Omental fat pad (tissue), 3 donors: ENCODE measurements at regions not wholly inside any gene's neighbourhood (a gene's known extent, or its start where the extent isn't known, plus 50 kb on each side); places are given as distances from the start of the nearest gene placed in this dataset.
"Not testable (repeated sequence)": the region's sequence is repeated elsewhere in the genome, so short reads cannot be mapped to it uniquely, and the experiment has no call there.

Experiments
- ATAC-seq: fragments of 150-250 bp; one replicate; pipeline ENCODE4 v1.9.1; 2016; ENCODE audit warnings: mild to moderate bottlenecking, moderate library complexity; ENCODE audit not compliant: low FRiP score
- DNase-seq: peaks from one replicate; pipeline ENCODE4 v3.0.0-alpha.2; 2019; ENCODE audit warnings: low spot score
- TF ChIP-seq, protein P1 (sequence below), 3 donors: fragments of 450-650 bp; IDR thresholded peaks; one replicate each; pipeline ENCODE4 v1.5.1; 2016 to 2017; ENCODE audit warnings: antibody characterized with exemption in 3 of 3, mild to moderate bottlenecking in 3 of 3, moderate library complexity in 2 of 3

- no peak for ATAC-seq
These were observed 680.3 kb upstream of the SOX9 start for GRCh38 chr17:71440513-71440912.

DNA sequence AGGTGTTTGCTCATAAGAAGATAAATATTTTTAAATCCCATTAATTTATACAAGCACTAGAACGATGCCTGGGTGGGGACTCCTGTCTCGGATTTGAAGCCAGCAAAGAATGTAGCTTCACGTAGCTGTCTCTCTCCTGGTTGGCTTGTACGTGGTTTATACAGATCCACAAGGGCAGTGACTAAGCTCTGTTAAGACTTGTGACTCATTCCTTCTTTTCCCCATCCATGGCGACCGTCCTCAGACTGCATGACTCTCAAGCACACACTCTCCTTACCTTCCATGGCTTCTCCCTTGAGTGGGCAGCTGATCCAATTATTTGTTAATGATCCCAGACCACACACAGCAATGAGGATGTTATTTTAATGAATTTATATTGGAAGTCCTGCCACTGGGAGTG lies 679.7 kb upstream of the SOX9 start:
- TF ChIP-seq, protein P1, sequence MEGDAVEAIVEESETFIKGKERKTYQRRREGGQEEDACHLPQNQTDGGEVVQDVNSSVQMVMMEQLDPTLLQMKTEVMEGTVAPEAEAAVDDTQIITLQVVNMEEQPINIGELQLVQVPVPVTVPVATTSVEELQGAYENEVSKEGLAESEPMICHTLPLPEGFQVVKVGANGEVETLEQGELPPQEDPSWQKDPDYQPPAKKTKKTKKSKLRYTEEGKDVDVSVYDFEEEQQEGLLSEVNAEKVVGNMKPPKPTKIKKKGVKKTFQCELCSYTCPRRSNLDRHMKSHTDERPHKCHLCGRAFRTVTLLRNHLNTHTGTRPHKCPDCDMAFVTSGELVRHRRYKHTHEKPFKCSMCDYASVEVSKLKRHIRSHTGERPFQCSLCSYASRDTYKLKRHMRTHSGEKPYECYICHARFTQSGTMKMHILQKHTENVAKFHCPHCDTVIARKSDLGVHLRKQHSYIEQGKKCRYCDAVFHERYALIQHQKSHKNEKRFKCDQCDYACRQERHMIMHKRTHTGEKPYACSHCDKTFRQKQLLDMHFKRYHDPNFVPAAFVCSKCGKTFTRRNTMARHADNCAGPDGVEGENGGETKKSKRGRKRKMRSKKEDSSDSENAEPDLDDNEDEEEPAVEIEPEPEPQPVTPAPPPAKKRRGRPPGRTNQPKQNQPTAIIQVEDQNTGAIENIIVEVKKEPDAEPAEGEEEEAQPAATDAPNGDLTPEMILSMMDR (IDR thresholded peaks at IDR 0.05): no peak
- ATAC-seq (no peak), DNase-seq (no peak)

More at GRCh38 chr17:71440513-71440912, 680.3 kb upstream of the SOX9 start:
- TF ChIP-seq, protein P1 (IDR thresholded peaks at IDR 0.05): no peak
- no peak for DNase-seq

DNA sequence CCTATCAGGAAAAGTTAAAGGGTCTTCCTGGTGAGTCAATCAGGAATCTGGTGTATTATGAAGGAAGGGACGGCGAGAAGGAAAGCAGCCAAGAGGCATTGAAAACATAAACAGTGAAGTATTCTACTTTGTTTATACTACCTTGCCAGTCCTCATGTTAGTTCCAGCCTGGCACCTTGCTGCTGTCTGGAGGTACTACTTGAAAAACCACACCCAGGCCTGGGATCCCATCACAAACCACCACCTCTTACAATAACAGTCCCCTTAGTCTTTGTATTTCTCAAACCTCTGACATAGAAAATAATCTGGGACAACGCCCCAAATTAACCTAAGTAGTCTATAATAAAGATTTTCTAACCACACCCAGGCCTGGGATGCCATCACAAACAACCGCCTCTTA lies 676.7 kb upstream of the SOX9 start:
- DNase-seq: no peak
- no peak for ATAC-seq
- TF ChIP-seq, protein P1 (IDR thresholded peaks at IDR 0.05): no peak

DNA sequence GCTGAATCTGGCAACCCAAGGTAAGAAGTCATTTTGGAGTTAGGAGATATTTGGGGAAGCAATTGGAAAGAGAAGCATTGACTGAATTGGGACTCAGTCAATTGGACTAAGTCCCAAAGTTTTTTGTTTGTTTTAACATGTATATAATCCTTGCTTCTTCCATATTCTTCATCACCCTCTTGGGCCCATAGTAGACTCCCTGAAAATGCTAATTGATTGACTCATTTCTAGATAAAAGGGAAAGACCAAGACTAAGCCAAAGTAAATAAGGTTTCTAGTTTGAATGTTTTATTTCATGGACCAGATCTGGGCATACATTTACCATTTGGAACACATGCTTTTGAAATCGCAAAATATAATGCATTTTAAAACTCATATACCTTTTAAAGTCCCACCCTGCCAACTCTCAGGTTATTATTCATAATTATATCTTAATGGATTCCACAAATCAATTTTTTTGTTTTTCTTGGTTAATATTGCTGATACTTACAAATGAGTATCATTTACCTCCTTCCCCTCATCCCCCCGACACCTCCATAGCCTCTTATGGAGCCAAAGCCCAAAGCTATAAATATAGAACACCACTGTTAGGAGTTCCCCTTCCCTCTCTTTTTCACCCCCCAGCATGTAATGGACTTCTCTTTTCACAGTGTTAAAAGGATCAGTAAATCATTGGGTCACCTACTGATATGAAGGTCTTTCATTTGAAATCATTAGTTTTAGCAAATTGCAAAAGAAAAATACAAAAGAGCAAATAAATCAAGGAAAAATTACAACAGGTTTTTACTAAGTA lies 674.0 kb upstream of the SOX9 start:
- ATAC-seq (no peak), DNase-seq (no peak)
- TF ChIP-seq, protein P1 (IDR thresholded peaks at IDR 0.05): no peak

DNA sequence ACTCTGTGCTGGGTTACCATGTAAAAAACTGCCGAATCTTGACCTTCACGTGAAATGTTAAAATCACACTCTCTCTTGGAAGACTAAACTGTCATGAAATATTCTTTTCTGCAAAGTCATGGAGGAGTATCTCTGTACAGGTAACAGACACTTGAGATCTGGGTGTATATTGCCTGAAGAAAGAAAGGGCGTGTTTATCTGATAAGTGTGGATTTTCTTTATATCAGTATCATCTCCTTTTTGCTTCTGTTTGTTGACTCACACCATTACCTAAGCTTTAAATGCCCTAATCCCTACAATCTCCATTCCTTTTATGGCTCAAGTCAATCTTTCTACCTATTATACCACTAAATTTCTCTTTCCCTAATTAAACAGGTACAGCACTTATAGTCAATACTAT lies 673.2 kb upstream of the SOX9 start:
- no peak for DNase-seq
- no peak for ATAC-seq
- TF ChIP-seq, protein P1 (IDR thresholded peaks at IDR 0.05): no peak

DNA sequence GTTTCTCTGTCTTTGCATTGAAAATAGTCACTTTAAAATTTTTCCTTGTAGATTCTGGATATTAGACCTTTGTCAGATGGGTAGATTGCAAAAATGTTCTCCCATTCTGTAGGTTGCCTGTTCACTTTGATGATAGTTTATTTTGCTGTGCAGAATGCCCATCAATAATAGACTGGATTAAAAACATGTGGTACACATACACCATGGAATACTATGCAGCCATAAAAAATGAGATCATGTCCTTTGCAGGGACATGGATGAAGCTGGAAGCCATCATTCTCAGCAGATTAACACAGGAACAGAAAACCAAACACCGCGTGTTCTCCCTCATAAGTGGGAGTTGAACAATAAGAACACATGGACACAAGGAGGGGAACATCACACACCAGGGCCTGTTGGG lies 670.2 kb upstream of the SOX9 start:
- not testable (repeated sequence) for DNase-seq, ATAC-seq

- DNase-seq (no peak), ATAC-seq (no peak)
- TF ChIP-seq, protein P1 (IDR thresholded peaks at IDR 0.05): no peak
These were observed 666.9 kb upstream of the SOX9 start for GRCh38 chr17:71453876-71454422.
